Endothelial cell of umbilical vein (primary cell): ENCODE measurements at regions not wholly inside any gene's neighbourhood (a gene's known extent, or its start where the extent isn't known, plus 50 kb on each side); places are given as distances from the start of the nearest gene placed in this dataset.

Experiments
- BruUV-seq: library from RNA; stranded (reverse); fragments of 400-500 nt; replicated peaks from 2 replicates; lab custom pipeline; 2021; lab: Mats Ljungman, UMichigan
- CTCF ChIA-PET: fragments of 300-600, 350-600 bp; sonication (Branson Sonifier 250); formaldehyde crosslinking; loops from one replicate; lab custom pipeline; 2021; ENCODE audit warnings: antibody characterized with exemption, inconsistent platforms; lab: Charles Lee
- POLR2A ChIA-PET: fragments of 300-600, 350-600 bp; sonication (Branson Sonifier 250); formaldehyde crosslinking; loops from one replicate; lab custom pipeline; 2021; ENCODE audit warnings: antibody characterized with exemption, inconsistent platforms; lab: Charles Lee
- DNase-seq: peaks from one replicate; pipeline ENCODE4 v3.0.0-alpha.2; 2011; ENCODE audit warnings: low read depth, low spot score
- FAIRE-seq: peaks from 2 replicates; lab custom pipeline; 2011; peaks lifted over from hg19 to GRCh38; lab: Jason Lieb, UNC
- H2AFZ ChIP-seq: 2 replicates; pipeline ENCODE4 v1.6.0; 2012; ENCODE audit warnings: low read depth, low read length, control low read depth, inconsistent platforms
- H3K27ac ChIP-seq: 2 replicates; pipeline ENCODE4 v1.5.1; 2011; ENCODE audit warnings: low read depth, mild to moderate bottlenecking, control low read depth, low read length, moderate library complexity; ENCODE audit not compliant: insufficient read depth
- H3K27me3 ChIP-seq, 2 experiments: 2 replicates each; pipeline versions ENCODE4 v1.6.0 to v1.6.1; 2011; ENCODE audit warnings: low read length in 2 of 2, mixed read lengths in 1 of 2; ENCODE audit not compliant: control insufficient read depth in 2 of 2, insufficient read depth in 2 of 2
- H3K36me3 ChIP-seq, 2 experiments: 2 replicates in 1 of 2; 3 replicates in 1 of 2; pipeline ENCODE4 v1.5.1; 2011; ENCODE audit warnings: low read length in 2 of 2, mild to moderate bottlenecking in 1 of 2, moderate library complexity in 1 of 2; ENCODE audit not compliant: control insufficient read depth in 2 of 2, insufficient read depth in 2 of 2; ENCODE audit errors: extremely low read depth in 1 of 2
- H3K4me1 ChIP-seq: 3 replicates; pipeline ENCODE4 v1.5.1; 2011; ENCODE audit warnings: mild to moderate bottlenecking, low read length; ENCODE audit not compliant: control insufficient read depth, insufficient read depth; ENCODE audit errors: extremely low read depth
- H3K4me2 ChIP-seq: 2 replicates; pipeline ENCODE4 v1.6.1; 2011; ENCODE audit warnings: low read length, control low read depth, mixed read lengths; ENCODE audit not compliant: insufficient read depth
- H3K4me3 ChIP-seq, 3 experiments: fragments of 200-600 bp in 1 of 3; sonication (generic), shearing (Covaris generic) in 1 of 3; replicated peaks in 1 of 3; 2 replicates each; pipeline ENCODE4 v1.5.1; 2011 to 2016; ENCODE audit warnings: control low read depth in 3 of 3, low read length in 3 of 3, mild to moderate bottlenecking in 2 of 3, inconsistent platforms in 1 of 3, low read depth in 1 of 3, moderate library complexity in 1 of 3; ENCODE audit not compliant: insufficient read depth in 1 of 3
- H3K79me2 ChIP-seq: 2 replicates; pipeline ENCODE4 v1.6.0; 2012; ENCODE audit warnings: low read length, inconsistent platforms; ENCODE audit not compliant: control insufficient read depth, insufficient read depth
- H3K9ac ChIP-seq: replicated peaks from 2 replicates; pipeline ENCODE3; 2011; ENCODE audit warnings: low read length, control low read depth; ENCODE audit not compliant: insufficient read depth; ENCODE audit errors: extremely low read depth
- H3K9me1 ChIP-seq: replicated peaks from 3 replicates; pipeline ENCODE4 v1.6.0; 2011; ENCODE audit warnings: mild to moderate bottlenecking, low read length; ENCODE audit not compliant: control insufficient read depth, insufficient read depth; ENCODE audit errors: extremely low read depth
- H3K9me3 ChIP-seq: replicated peaks from 2 replicates; pipeline ENCODE4 v1.5.1; 2012; ENCODE audit warnings: low read length, inconsistent platforms; ENCODE audit not compliant: control insufficient read depth, insufficient read depth
- H4K20me1 ChIP-seq: replicated peaks from 2 replicates; pipeline ENCODE3; 2011; ENCODE audit warnings: mild to moderate bottlenecking, low read length; ENCODE audit not compliant: control insufficient read depth, insufficient read depth; ENCODE audit errors: extremely low read depth
- CTCF ChIP-seq, 2 donors: IDR thresholded peaks; 1 replicate in 1 of 2; 2 replicates in 1 of 2; pipeline ENCODE4 v1.5.1; 2011; ENCODE audit warnings: low read length in 2 of 2, mild to moderate bottlenecking in 2 of 2, moderate library complexity in 2 of 2, control low read depth in 1 of 2, inconsistent platforms in 1 of 2, low read depth in 1 of 2; ENCODE audit not compliant: insufficient read depth in 1 of 2; ENCODE audit errors: extremely low read depth in 1 of 2
- EZH2 ChIP-seq: IDR thresholded peaks from 2 replicates; pipeline ENCODE4 v1.6.1; 2012; ENCODE audit warnings: borderline replicate concordance, low read depth, mild to moderate bottlenecking, moderate library complexity, low read length, inconsistent platforms; ENCODE audit not compliant: severe bottlenecking
- FOS ChIP-seq: IDR thresholded peaks from 2 replicates; pipeline ENCODE4 v1.6.1; 2011; ENCODE audit warnings: mild to moderate bottlenecking, low read length, moderate library complexity, borderline replicate concordance; ENCODE audit not compliant: insufficient read depth
- GATA2 ChIP-seq: IDR thresholded peaks from 2 replicates; pipeline ENCODE4 v1.7.0; 2011; ENCODE audit warnings: low read depth, mild to moderate bottlenecking, moderate library complexity, mixed read lengths, low read length; ENCODE audit not compliant: insufficient read length, insufficient read depth
- JUN ChIP-seq: IDR thresholded peaks from 2 replicates; pipeline ENCODE4 v1.6.1; 2011; ENCODE audit warnings: borderline replicate concordance, low read depth; ENCODE audit not compliant: insufficient read length, insufficient read depth
- MAX ChIP-seq: IDR thresholded peaks from 2 replicates; pipeline ENCODE4 v1.6.1; 2011; ENCODE audit not compliant: insufficient read depth, insufficient read length
- MYC ChIP-seq: IDR thresholded peaks from one replicate; pipeline ENCODE4 v1.6.1; 2011; ENCODE audit warnings: mild to moderate bottlenecking, low read depth, low read length
- POLR2A ChIP-seq: IDR thresholded peaks from 2 replicates; pipeline ENCODE4 v1.6.1; 2012; ENCODE audit warnings: low read depth, mild to moderate bottlenecking, control low read depth, low read length
- POLR2AphosphoS5 ChIP-seq: IDR thresholded peaks from 2 replicates; pipeline ENCODE4 v1.6.1; 2012; ENCODE audit warnings: low read depth, mild to moderate bottlenecking, control low read depth, low read length, moderate library complexity; ENCODE audit not compliant: insufficient read depth
- dilution Hi-C: fragments of 300-500 bp; cut with MboI; formaldehyde crosslinking; loops from one replicate; pipeline ENCODE4 v1.15.0; 2019; ENCODE audit warnings: low sequenced_read_pairs; ENCODE audit not compliant: extremely low pct_ligation_motif_present
- intact Hi-C: fragments of 100-400 bp; cut with micrococcal nuclease; formaldehyde crosslinking; loops from one replicate; pipeline ENCODE4 v1.10.0; 2022

- H3K4me3 ChIP-seq: no peak overlapping the region
- no peaks in the 10 kb centered on the region for H3K4me1 ChIP-seq
- no peak overlapping the region for H3K9ac ChIP-seq
- no peaks in the 10 kb centered on the region for H3K9me3 ChIP-seq
- H3K4me2 ChIP-seq: no peak overlapping the region
- ChIA-PET CTCF (no interaction called here), POLR2A (no interaction called here)
- H3K79me2 ChIP-seq: no peaks in the 10 kb centered on the region
- H4K20me1 ChIP-seq: no peaks in the 10 kb centered on the region
- intact Hi-C loops (no loop called here), dilution Hi-C loops (no loop called here)
- no peak overlapping the region for H3K27ac ChIP-seq
- TF ChIP-seq POLR2A (no peak), EZH2 (no peak)
- H2AFZ ChIP-seq: no peak overlapping the region
- no TSS peak for BruUV-seq
- H3K9me1 ChIP-seq: no peaks in the 10 kb centered on the region
- H3K36me3 ChIP-seq: no peaks in the 10 kb centered on the region
- H3K27me3 ChIP-seq: peaks cover 0 to 2% of the 10 kb centered on the region in 2 experiments
- no peak for DNase-seq
- no peak for FAIRE-seq
These were observed 339.1 kb upstream of the B3GAT1 start for GRCh38 chr11:134751031-134751585.

GRCh38 chr11:134750619-134751018 is 338.6 kb upstream of the B3GAT1 start:
- Histone ChIP-seq H3K79me2 (no peaks in the 10 kb centered on the region), H3K9me1 (no peaks in the 10 kb centered on the region), H3K9me3 (no peaks in the 10 kb centered on the region), H3K4me2 (no peak overlapping the region), H3K4me3 (no peak overlapping the region), H2AFZ (no peak overlapping the region), H4K20me1 (no peaks in the 10 kb centered on the region), H3K27me3 (peaks cover 0 to 3% of the 10 kb centered on the region in 2 experiments), H3K4me1 (no peaks in the 10 kb centered on the region), H3K36me3 (no peaks in the 10 kb centered on the region), H3K27ac (no peak overlapping the region), H3K9ac (no peak overlapping the region)
- dilution Hi-C loops (no loop called here), intact Hi-C loops (no loop called here)
- POLR2A ChIA-PET: no interaction called here
- TF ChIP-seq CTCF (IDR thresholded peaks at IDR 0.05; ENCODE audit: extremely low read depth in 1 of 2, insufficient read depth in 1 of 2, low read depth in 1 of 2, low read length in 2 of 2): no peak
- TF ChIP-seq JUN: no peak
- TF ChIP-seq MYC: no peak
- no peak for TF ChIP-seq POLR2A
- no peak for TF ChIP-seq MAX
- no peak for TF ChIP-seq POLR2AphosphoS5
- TF ChIP-seq FOS: no peak
- TF ChIP-seq GATA2: no peak
- no peak for TF ChIP-seq EZH2
- CTCF ChIA-PET: no interaction called here
- no peak for FAIRE-seq
- DNase-seq: no peak
- BruUV-seq: no TSS peak
